ENCODE measurements at regions not wholly inside any gene's neighbourhood (a gene's known extent, or its start where the extent isn't known, plus 50 kb on each side); places are given as distances from the start of the nearest gene placed in this dataset.

DNA sequence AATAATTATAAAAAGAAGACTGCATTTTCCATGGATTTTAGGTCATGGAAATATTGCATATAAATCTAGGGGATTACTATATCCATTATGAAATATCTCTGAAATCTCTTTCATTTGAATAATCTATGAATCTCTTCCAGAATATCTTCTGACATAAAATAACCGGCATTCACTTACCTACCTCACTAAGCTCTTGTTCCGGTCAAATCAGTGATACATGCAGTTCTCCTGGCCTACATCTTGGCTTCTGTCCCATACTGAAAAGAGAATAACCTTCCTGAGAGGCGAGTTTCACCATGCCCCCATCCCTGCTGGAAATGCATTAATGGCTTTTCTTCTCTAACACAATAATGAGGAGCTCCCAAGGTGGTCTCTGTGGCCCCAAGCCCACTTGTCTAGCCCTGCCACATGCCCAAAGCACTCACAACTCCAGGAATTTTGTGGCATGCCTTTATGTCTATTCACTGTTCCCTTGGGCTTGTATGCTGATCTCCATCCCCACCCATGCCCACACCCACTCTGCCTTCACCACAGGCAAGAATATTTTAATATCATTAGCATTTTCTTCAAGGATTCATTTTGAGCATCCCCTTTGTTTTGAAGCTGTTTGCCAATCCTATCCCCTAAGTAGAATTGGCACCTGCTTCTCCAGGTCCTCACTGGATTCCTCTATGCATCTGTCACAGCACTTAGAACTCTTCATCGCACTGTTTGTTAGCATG is 401.6 kb downstream of the COG6 start:
- DNase-seq, result no peak

- DNase-seq, result no peak
Measured at GRCh38 chr13:40058757-40059236, 403.3 kb downstream of the COG6 start.

DNA sequence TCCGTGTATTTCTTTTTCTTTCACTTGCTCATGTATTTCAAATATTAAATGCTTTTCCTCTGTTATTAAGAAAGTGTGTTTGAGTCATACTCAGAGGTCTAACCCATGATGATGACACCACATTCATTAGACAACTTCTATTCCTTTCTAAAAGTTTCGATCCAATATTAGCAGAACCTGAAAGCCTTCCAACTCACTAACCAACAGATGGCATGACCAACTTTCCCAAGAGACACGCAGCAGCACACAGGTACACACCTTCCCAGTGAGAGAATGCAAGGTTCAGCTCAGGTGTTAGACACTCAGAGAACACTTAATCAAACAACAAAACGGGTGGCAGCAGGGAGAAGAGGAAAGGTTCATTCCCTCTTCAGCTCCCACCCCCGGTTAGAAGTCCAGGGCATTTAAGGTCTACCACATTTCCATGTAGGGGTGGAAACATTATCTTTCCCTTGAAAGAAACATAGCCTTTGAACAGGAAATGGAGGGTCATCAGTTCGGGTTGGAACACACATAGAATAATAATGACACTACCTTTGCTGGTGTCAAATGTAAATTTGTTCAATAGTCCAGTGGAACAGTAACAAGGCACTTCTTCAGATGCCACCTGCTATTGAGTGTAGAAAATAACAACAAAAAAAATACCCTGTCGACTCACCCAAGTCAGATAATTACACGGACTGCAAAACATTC is 404.2 kb downstream of the COG6 start:
- DNase-seq, result no peak

GRCh38 chr13:40060296-40061007 is 405.0 kb downstream of the COG6 start:
- DNase-seq, result no peak

DNA sequence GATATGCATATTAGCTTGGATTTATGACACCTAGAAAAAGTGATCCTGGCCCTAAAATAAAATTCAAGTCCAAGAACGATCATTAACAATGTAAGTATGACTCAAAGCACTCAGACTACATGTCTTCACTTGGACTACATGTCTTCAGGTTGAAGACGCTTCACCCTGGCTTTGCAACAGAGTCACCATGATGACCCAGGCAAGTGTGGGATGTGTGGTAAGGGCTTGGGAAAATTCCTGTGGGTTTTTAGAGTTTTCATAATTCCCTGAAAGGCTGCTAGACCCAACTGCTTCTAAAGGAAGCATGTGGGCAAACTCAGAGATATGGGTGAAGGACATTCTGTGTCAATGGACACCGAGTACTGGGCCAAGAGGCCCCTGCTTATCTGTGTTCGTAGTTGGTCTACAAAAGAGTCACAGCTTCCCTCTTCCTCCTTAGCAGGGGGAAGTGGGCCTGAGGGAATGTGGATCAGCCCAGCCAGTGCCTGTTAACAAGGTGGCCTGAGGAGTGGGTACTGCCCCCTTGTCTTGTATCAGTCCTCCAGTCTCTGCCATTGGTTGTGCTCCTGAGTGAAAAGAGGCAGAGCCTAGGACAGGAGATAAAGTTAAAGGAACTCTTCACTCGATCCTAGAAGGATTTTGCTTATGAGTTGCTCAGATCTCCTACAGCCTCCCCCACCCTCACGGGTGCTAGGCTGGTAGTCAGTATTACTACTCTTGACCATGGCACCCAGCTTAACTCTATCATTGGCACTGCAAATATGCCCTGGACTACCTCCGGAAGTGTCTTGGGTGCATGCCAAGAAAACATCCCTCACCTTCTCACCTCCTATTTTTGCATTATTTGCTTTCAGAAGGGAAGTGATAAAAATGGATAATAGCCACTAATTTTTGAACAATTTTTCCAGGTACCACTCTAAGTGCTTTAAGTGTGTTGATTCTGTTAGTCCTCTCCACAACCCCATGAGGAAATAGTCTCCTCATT is 406.3 kb downstream of the COG6 start:
- no peak for DNase-seq

- no peak for DNase-seq
Measured at GRCh38 chr13:40063278-40063698, 407.8 kb downstream of the COG6 start.

- peak; percentile 11 for DNase-seq
Measured at GRCh38 chr13:40063703-40064102, 408.2 kb downstream of the COG6 start.

DNA sequence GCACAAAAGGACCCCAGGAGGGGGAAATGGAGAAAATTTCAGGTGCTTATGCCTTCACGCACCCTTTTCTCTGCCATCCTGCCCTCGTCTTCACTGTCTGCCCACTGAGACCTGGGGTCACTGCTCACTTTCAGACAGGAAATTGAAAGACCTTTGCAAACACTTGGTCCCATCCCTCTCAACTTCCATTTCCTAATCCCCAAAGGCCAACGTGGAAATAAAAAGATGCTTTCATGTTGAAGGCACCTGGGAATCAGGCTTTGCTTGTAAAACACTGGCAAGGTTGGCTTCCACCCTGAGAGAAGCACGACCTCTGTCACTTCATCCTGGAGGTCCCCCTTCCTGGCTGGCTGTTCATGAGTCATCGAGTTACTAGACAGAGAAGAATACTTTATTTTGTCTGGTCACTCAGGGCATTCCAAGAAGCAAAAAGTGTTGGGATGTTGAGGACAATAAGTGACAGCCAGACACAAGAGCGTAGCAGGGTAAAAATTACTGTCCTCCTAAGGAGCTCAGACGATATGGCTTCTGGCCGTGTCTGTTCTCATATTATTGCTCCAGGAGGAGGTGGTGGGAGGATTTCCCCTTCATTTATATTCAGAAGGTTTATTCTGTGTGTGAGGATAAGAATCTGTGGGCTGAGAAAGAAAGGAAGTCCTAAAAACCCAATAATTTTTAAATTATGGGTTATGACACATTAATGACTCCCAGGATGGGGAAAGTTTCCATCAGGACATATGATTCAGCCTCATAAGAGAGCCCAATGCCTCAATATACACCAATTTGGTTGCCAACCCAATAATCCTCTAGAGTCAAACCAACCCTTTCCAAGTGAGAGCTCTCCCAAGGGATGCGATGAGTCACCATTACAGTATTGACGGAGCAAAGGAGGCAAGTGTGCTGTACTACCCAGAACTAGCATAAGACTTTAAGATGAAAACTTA is 409.0 kb downstream of the COG6 start:
- DNase-seq, result no peak

GRCh38 chr13:40069173-40070044 is 413.9 kb downstream of the COG6 start:
- peak; percentile 68 for DNase-seq

DNA sequence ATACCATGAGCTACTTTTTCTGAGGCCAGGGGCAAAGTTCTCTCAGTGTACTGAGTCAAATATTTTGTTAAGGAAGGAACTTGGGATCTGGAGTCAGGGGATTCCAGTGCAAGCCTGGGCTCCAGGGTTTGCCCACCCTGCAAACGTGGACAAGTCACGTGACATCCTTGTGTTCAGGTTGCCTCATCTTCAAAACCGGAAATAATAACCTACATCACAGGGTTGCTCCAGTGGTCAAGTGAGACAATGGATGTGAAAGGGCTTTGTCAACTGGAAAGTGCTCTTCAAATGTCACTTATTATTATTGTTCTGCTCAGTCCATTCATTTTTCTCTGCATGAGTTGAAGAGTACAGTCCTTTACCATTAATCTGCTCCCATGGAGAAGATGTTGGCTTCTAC is 414.9 kb downstream of the COG6 start:
- no peak for DNase-seq

GRCh38 chr13:40072663-40073120 is 417.2 kb downstream of the COG6 start:
- no peak for DNase-seq

DNA sequence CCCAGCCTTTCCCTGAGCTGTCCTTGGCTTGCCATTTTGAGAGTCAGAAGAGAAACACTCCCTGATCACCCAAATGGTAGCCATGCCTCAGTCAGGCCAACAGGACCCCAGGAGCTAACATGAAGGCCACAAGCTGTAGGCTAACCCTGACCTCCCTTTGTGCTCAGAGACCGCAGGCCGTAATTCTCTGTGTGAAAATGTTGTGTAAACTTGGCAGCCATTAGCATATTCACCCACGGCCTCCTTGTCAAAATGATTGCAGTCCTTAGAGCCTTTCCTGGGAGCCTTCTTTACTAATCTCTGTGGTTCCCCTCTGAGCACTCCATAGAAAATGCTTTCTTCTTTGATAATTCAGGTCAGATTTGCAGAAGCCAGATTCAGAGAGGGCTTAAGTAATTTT is 418.9 kb downstream of the COG6 start:
- no peak for DNase-seq

DNA sequence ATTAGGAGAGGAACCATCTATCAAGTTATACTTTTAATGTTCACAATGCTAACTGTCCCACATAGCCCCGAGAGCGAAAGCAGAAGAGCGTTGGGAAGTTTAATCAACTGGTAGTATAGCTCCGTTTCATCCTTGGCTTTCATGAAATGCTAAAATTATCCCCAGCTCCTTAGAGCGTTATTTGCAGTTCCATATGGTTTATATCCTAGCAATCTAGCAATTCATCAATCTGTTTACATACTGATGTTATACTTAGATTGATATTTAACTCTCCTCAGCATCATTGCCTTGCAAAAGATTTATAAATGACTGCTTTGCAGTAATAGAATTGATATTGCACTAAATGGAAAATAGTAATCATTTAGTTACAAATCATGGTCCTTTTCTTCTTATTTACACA is 419.8 kb downstream of the COG6 start:
- DNase-seq, result no peak

DNA sequence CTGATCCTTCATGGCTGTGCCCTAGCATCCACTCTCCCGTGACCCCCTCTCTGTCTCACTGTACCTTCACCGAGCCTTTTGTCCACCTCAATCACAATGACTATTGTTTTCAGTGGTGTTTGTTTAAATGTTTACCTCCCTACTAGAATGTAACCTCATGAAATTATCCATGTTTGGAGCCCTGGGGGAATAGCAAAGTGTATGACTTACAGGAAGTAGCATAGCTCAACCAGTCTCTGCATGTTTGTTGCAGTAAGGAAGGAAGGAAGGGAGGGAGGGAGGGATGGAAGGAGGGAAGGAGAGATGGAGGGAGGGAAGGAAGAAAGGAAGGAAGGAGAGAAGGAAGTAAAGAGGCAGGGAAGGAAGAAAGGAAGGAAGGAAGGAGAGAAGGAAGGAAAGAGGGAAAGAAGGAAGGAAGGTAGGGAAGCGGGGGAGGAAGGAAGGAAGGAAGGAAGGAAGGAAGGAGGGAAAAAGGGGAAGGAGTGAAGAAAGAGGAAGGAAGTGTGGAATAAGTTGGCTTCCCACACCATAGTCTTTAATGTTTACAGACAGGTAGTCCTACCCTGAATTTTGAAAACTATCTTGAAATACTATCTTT is 421.4 kb downstream of the COG6 start:
- no peak for DNase-seq

DNA sequence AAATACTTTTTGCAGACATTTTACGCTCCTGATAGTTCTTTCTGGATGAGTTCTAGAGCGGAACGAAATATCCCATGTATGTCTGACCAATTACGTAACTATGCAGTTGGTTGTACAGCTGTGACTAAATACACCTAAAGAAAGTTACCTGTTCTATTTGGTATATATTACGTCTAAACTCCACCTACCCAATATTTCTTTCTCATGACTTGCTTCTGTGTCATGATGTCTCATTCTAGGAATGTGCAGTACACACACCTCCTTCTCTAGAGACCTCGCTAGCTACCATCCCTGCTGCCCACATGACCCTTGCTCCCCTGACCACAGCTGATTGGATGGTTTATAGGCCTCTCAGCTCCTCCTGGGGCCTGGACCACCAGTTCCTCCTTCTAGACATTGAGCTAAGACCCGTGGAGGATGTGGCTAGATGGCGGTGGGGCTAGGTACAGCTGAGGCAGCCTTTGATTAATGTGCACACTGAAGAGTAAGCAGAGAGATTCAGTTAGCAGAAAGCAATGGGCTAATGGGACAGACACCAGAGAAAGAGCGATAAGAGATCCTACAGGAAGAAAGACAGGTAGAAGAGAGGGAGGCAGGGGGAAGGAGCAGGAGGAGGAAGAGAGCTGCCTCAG is 422.1 kb downstream of the COG6 start:
- DNase-seq, result no peak

- no peak for DNase-seq
Measured at GRCh38 chr13:40079721-40080120, 424.3 kb downstream of the COG6 start.

DNA sequence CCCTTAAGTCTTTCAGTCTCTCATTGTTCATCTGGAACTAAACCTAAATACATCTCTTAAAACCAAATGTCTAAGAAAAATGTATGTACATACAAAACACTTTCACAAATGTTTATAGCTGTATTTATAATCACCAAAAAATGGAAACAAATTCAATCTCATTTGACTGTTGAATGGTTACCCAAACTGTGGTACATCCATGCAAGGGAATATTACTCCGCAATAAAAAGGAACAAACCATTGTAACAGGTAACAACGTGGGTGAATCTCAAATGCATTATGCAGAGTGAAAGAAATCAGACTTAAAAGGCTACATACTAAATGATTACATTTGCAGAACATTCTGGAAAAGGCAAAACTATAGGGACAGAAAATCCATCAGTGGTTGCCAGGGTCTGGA is 425.2 kb downstream of the COG6 start:
- DNase-seq, result no peak

DNA sequence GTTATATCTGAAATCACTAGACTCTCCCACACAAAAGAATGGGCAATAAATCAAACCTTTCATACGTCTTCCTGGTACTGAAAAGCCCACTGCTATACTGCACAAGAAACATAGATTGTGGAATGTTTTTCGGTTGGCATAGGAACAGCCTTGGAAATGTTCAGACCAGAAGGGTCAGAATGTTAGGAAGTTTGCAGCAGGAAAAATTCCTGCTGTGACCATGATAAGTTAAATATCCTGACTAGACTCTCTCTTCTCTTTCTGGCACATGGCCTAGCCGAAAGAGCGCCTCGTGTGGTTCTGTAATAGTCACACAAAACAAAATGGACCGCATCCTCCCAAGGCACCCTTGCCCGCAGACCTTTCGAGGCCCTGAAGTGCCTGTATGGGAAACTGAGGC is 427.2 kb downstream of the COG6 start:
- no peak for DNase-seq

- no peak for DNase-seq
Measured at GRCh38 chr13:40083841-40084240, 428.4 kb downstream of the COG6 start.

Measured in hematopoietic multipotent progenitor cell treated with erythropoietin and hydrocortisone succinate and interleukin-3 and kit ligand, for 8 days (in vitro differentiated cells).